ENCODE measurements at regions not wholly inside any gene's neighbourhood (a gene's known extent, or its start where the extent isn't known, plus 50 kb on each side); places are given as distances from the start of the nearest gene placed in this dataset.

- TF ChIP-seq EP300 (IDR thresholded peaks at IDR 0.05; ENCODE audit: borderline replicate concordance in 1 of 2, low read depth in 2 of 2, low read length in 2 of 2) (no peak), KDM5A (IDR thresholded peaks at IDR 0.05; ENCODE audit: low read length) (no peak), EGR1 (IDR thresholded peaks at IDR 0.05; ENCODE audit: borderline replicate concordance, low read depth, low read length) (no peak)
- TF ChIP-seq, protein P1, sequence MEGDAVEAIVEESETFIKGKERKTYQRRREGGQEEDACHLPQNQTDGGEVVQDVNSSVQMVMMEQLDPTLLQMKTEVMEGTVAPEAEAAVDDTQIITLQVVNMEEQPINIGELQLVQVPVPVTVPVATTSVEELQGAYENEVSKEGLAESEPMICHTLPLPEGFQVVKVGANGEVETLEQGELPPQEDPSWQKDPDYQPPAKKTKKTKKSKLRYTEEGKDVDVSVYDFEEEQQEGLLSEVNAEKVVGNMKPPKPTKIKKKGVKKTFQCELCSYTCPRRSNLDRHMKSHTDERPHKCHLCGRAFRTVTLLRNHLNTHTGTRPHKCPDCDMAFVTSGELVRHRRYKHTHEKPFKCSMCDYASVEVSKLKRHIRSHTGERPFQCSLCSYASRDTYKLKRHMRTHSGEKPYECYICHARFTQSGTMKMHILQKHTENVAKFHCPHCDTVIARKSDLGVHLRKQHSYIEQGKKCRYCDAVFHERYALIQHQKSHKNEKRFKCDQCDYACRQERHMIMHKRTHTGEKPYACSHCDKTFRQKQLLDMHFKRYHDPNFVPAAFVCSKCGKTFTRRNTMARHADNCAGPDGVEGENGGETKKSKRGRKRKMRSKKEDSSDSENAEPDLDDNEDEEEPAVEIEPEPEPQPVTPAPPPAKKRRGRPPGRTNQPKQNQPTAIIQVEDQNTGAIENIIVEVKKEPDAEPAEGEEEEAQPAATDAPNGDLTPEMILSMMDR (IDR thresholded peaks at IDR 0.05; ENCODE audit: control extremely low read depth in 1 of 3, insufficient read depth in 1 of 3, low read depth in 1 of 3, low read length in 3 of 3) = no peak
Measured at GRCh38 chr5:173806270-173807035, 81.7 kb upstream of the CPEB4 start.
